ENCODE measurements at regions not wholly inside any gene's neighbourhood (a gene's known extent, or its start where the extent isn't known, plus 50 kb on each side); places are given as distances from the start of the nearest gene placed in this dataset.

- Histone ChIP-seq H3K9me3 (no peaks in the 10 kb centered on the region), H3K4me1 (no peaks in the 10 kb centered on the region), H3K4me3 (no peak overlapping the region), H3K27ac (no peak overlapping the region), H3K27me3 (no peaks in the 10 kb centered on the region), H3K36me3 (no peaks in the 10 kb centered on the region)
- intact Hi-C loops (cut with DNase I; ENCODE audit: low total_unique reads) (no loop called here), in situ Hi-C loops (cut with MboI; ENCODE audit: low pct_ligation_motif_present in 1 of 4, low pct_unique_long_range_greater_than_20kb in 1 of 4, low sequenced_read_pairs in 3 of 4) (no loop called here)
- DNase-seq, result no peak
- WGBS, 2 donors (ENCODE audit: low coverage in 1 of 2), result 69 to 70% methylated on average over 2 to 10 of the region's 10 CpGs
- TF ChIP-seq POLR2AphosphoS5 (IDR thresholded peaks at IDR 0.05) (no peak), POLR2A (IDR thresholded peaks at IDR 0.05) (no peak), EP300 (IDR thresholded peaks at IDR 0.05; ENCODE audit: low read depth) (no peak)
- TF ChIP-seq, protein P1, sequence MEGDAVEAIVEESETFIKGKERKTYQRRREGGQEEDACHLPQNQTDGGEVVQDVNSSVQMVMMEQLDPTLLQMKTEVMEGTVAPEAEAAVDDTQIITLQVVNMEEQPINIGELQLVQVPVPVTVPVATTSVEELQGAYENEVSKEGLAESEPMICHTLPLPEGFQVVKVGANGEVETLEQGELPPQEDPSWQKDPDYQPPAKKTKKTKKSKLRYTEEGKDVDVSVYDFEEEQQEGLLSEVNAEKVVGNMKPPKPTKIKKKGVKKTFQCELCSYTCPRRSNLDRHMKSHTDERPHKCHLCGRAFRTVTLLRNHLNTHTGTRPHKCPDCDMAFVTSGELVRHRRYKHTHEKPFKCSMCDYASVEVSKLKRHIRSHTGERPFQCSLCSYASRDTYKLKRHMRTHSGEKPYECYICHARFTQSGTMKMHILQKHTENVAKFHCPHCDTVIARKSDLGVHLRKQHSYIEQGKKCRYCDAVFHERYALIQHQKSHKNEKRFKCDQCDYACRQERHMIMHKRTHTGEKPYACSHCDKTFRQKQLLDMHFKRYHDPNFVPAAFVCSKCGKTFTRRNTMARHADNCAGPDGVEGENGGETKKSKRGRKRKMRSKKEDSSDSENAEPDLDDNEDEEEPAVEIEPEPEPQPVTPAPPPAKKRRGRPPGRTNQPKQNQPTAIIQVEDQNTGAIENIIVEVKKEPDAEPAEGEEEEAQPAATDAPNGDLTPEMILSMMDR (IDR thresholded peaks at IDR 0.05), result no peak
Observed at GRCh38 chr18:5721924-5722323, 173.4 kb downstream of the TMEM200C start.

- no peaks in the 10 kb centered on the region for H3K27me3 ChIP-seq
- TF ChIP-seq POLR2A (IDR thresholded peaks at IDR 0.05) (no peak), EP300 (IDR thresholded peaks at IDR 0.05; ENCODE audit: low read depth) (no peak), POLR2AphosphoS5 (IDR thresholded peaks at IDR 0.05) (no peak)
- TF ChIP-seq, protein P1 (IDR thresholded peaks at IDR 0.05), result no peak
- H3K4me1 ChIP-seq, result no peaks in the 10 kb centered on the region
- H3K4me3 ChIP-seq, result no peak overlapping the region
- no peaks in the 10 kb centered on the region for H3K9me3 ChIP-seq
- no peaks in the 10 kb centered on the region for H3K36me3 ChIP-seq
- intact Hi-C loops (cut with DNase I; ENCODE audit: low total_unique reads), result no loop called here
- no peak overlapping the region for H3K27ac ChIP-seq
- in situ Hi-C loops (cut with MboI; ENCODE audit: low pct_ligation_motif_present in 1 of 4, low pct_unique_long_range_greater_than_20kb in 1 of 4, low sequenced_read_pairs in 3 of 4), result no loop called here
- 79 to 83% methylated on average over 6 to 9 of the region's 9 CpGs for WGBS, 2 donors (ENCODE audit: low coverage in 1 of 2)
- no peak for DNase-seq
Observed at GRCh38 chr18:5720132-5720531, 175.2 kb downstream of the TMEM200C start.

DNA sequence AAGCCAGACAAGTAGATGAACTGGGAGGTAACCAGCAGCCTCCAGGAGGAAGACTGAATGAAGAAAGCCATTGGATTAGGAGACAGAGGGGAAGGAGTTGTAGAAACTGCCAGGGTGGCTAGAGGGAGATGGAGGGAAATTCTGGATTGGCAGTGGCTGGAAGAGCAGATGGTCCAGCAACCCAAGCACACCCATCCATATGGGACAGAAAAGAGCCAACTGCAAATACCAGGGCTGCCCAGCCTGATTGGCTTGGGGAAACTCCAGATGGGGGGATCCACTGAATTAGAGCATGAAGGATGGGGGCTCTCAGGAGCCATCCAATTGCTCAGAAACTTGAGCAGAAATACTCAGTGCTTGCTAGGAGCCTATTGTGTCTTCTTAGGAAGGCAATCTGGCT lies 173.5 kb upstream of the EPB41L3 start:
- H3K27me3 ChIP-seq, result no peaks in the 10 kb centered on the region
- no peaks in the 10 kb centered on the region for H3K36me3 ChIP-seq
- no peak for TF ChIP-seq POLR2A (IDR thresholded peaks at IDR 0.05)
- TF ChIP-seq, protein P1 (IDR thresholded peaks at IDR 0.05), result no peak
- TF ChIP-seq POLR2AphosphoS5 (IDR thresholded peaks at IDR 0.05), result no peak
- no peak for TF ChIP-seq EP300 (IDR thresholded peaks at IDR 0.05; ENCODE audit: low read depth)
- H3K27ac ChIP-seq, result no peak overlapping the region
- no peak overlapping the region for H3K4me3 ChIP-seq
- no peaks in the 10 kb centered on the region for H3K4me1 ChIP-seq
- no peaks in the 10 kb centered on the region for H3K9me3 ChIP-seq
- no peak for DNase-seq
- intact Hi-C loops (cut with DNase I; ENCODE audit: low total_unique reads) (no loop called here), in situ Hi-C loops (cut with MboI; ENCODE audit: low pct_ligation_motif_present in 1 of 4, low pct_unique_long_range_greater_than_20kb in 1 of 4, low sequenced_read_pairs in 3 of 4) (no loop called here)

GRCh38 chr18:5710676-5711075 lies 166.9 kb upstream of the EPB41L3 start:
- no peak overlapping the region for H3K4me3 ChIP-seq
- no peaks in the 10 kb centered on the region for H3K4me1 ChIP-seq
- H3K27ac ChIP-seq, result no peak overlapping the region
- TF ChIP-seq EP300 (IDR thresholded peaks at IDR 0.05; ENCODE audit: low read depth) (no peak), POLR2AphosphoS5 (IDR thresholded peaks at IDR 0.05) (no peak)
- TF ChIP-seq, protein P1 (IDR thresholded peaks at IDR 0.05), result no peak
- intact Hi-C loops (cut with DNase I; ENCODE audit: low total_unique reads) (no loop called here), in situ Hi-C loops (cut with MboI; ENCODE audit: low pct_ligation_motif_present in 1 of 4, low pct_unique_long_range_greater_than_20kb in 1 of 4, low sequenced_read_pairs in 3 of 4) (no loop called here)
- 85 to 88% methylated on average over 2 of the region's 2 CpGs for WGBS, 2 donors (ENCODE audit: low coverage in 1 of 2)
- no peaks in the 10 kb centered on the region for H3K27me3 ChIP-seq
- no peaks in the 10 kb centered on the region for H3K9me3 ChIP-seq
- no peaks in the 10 kb centered on the region for H3K36me3 ChIP-seq
- DNase-seq, result no peak

Data from transverse colon (tissue), 4 donors.